Neutrophil (primary cell): ENCODE measurements at regions not wholly inside any gene's neighbourhood (a gene's known extent, or its start where the extent isn't known, plus 50 kb on each side); places are given as distances from the start of the nearest gene placed in this dataset.

Experiments used
- H3K27ac ChIP-seq: fragments of 200-600 bp; sonication (generic); 2 replicates; pipeline ENCODE4 v1.5.1; 2016; ENCODE audit warnings: mild to moderate bottlenecking, moderate library complexity
- H3K27me3 ChIP-seq: fragments of 200-600 bp; sonication (generic); 2 replicates; pipeline ENCODE4 v1.6.0; 2016; ENCODE audit warnings: mild to moderate bottlenecking
- H3K36me3 ChIP-seq: fragments of 200-600 bp; sonication (generic); 2 replicates; pipeline ENCODE4 v1.5.1; 2017
- H3K4me1 ChIP-seq, 2 experiments: fragments of 200-600 bp in 1 of 2; sonication (generic) in 1 of 2; 1 replicate in 1 of 2; 2 replicates in 1 of 2; pipeline versions ENCODE4 v1.5.1 to v1.6.1; 2013 to 2016; ENCODE audit warnings: low read depth in 1 of 2, low read length in 1 of 2, mild to moderate bottlenecking in 1 of 2, moderate library complexity in 1 of 2; ENCODE audit not compliant: control insufficient read depth in 1 of 2, insufficient read depth in 1 of 2
- H3K4me3 ChIP-seq, 2 experiments: fragments of 200-600 bp in 1 of 2; sonication (generic) in 1 of 2; 1 replicate in 1 of 2; 2 replicates in 1 of 2; pipeline ENCODE4 v1.5.1; 2013 to 2016; ENCODE audit warnings: low read depth in 1 of 2, low read length in 1 of 2, mild to moderate bottlenecking in 1 of 2, moderate library complexity in 1 of 2
- H3K9me3 ChIP-seq: fragments of 200-600 bp; sonication (generic); 2 replicates; pipeline ENCODE4 v1.5.1; 2016
- CTCF ChIP-seq: fragments of 200-600 bp; sonication (generic); IDR thresholded peaks from 2 replicates; pipeline ENCODE4 v1.5.1; 2016; ENCODE audit warnings: antibody characterized with exemption

GRCh38 chr3:17913359-17913758 is 170.9 kb upstream of the TBC1D5 start:
- Histone ChIP-seq H3K9me3 (no peaks in the 10 kb centered on the region), H3K4me1 (peaks cover 0 to 8% of the 10 kb centered on the region in 2 experiments), H3K27ac (no peak overlapping the region), H3K27me3 (no peaks in the 10 kb centered on the region), H3K4me3 (no peak overlapping the region), H3K36me3 (no peaks in the 10 kb centered on the region)
- no peak for TF ChIP-seq CTCF

GRCh38 chr3:17911986-17912760 is 169.7 kb upstream of the TBC1D5 start:
- no peak for TF ChIP-seq CTCF
- Histone ChIP-seq H3K27ac (no peak overlapping the region), H3K4me1 (peaks cover 0 to 8% of the 10 kb centered on the region in 2 experiments)

GRCh38 chr3:17910922-17911321 is 168.5 kb upstream of the TBC1D5 start:
- Histone ChIP-seq H3K9me3 (no peaks in the 10 kb centered on the region), H3K4me3 (no peak overlapping the region), H3K4me1 (peaks cover 0 to 15% of the 10 kb centered on the region in 2 experiments), H3K36me3 (no peaks in the 10 kb centered on the region), H3K27ac (no peak overlapping the region), H3K27me3 (no peaks in the 10 kb centered on the region)
- TF ChIP-seq CTCF = no peak

More at GRCh38 chr3:17911986-17912760, 169.7 kb upstream of the TBC1D5 start:
- Histone ChIP-seq H3K27me3 (no peaks in the 10 kb centered on the region), H3K36me3 (no peaks in the 10 kb centered on the region), H3K9me3 (no peaks in the 10 kb centered on the region), H3K4me3 (no peak overlapping the region)

- Histone ChIP-seq H3K27me3 (no peaks in the 10 kb centered on the region), H3K4me3 (no peak overlapping the region)
- no peak for TF ChIP-seq CTCF
Observed at GRCh38 chr3:17909714-17910113, 167.3 kb upstream of the TBC1D5 start.

GRCh38 chr3:17908399-17909191 is 166.2 kb upstream of the TBC1D5 start:
- no peaks in the 10 kb centered on the region for H3K27me3 ChIP-seq
- no peak overlapping the region for H3K4me3 ChIP-seq
- H3K36me3 ChIP-seq = no peaks in the 10 kb centered on the region
- H3K4me1 ChIP-seq = peaks cover 0 to 18% of the 10 kb centered on the region in 2 experiments
- H3K27ac ChIP-seq = no peak overlapping the region
- no peaks in the 10 kb centered on the region for H3K9me3 ChIP-seq
- no peak for TF ChIP-seq CTCF

More at GRCh38 chr3:17909714-17910113, 167.3 kb upstream of the TBC1D5 start:
- no peak overlapping the region for H3K27ac ChIP-seq
- no peaks in the 10 kb centered on the region for H3K36me3 ChIP-seq
- no peaks in the 10 kb centered on the region for H3K9me3 ChIP-seq
- peaks cover 0 to 18% of the 10 kb centered on the region in 2 experiments for H3K4me1 ChIP-seq
